Pancreas (tissue), 10 donors: ENCODE measurements at regions not wholly inside any gene's neighbourhood (a gene's known extent, or its start where the extent isn't known, plus 50 kb on each side); places are given as distances from the start of the nearest gene placed in this dataset.

ENCODE experiments used
- ATAC-seq, 4 donors: fragments of 200-7000 bp; cut with Tn5 transposase; one replicate each; pipeline versions ENCODE4 v1.8.0 to v1.9.1; 2020; ENCODE audit warnings: mild to moderate bottlenecking in 4 of 4, moderate library complexity in 4 of 4
- DNase-seq, 6 donors: peaks; one replicate each; pipeline ENCODE4 v3.0.0-alpha.2; 2020
- FAIRE-seq: peaks from 2 replicates; lab custom pipeline; 2012; peaks lifted over from hg19 to GRCh38; lab: Jason Lieb, UNC
- H3K27ac ChIP-seq, 4 donors: fragments of 200-600 bp; sonication (generic); 1 replicate in 3 of 4; 2 replicates in 1 of 4; pipeline versions ENCODE4 v1.5.0 to v1.8.0; 2020
- H3K27me3 ChIP-seq, 4 donors: fragments of 200-600 bp; one replicate each; pipeline ENCODE4 v1.8.0; 2021
- H3K36me3 ChIP-seq, 3 donors: fragments of 200-600 bp; sonication (generic) in 1 of 3; one replicate each; pipeline versions ENCODE4 v1.5.0 to v1.8.0; 2020 to 2021
- H3K4me1 ChIP-seq, 3 donors: fragments of 200-600 bp; one replicate each; pipeline ENCODE4 v1.8.0; 2021
- H3K4me3 ChIP-seq, 4 donors: fragments of 200-600 bp; sonication (generic) in 2 of 4; one replicate each; pipeline versions ENCODE4 v1.5.0 to v1.8.0; 2020 to 2021
- H3K9me3 ChIP-seq, 4 donors: fragments of 200-600 bp; one replicate each; pipeline ENCODE4 v1.8.0; 2021
- WGBS, 2 donors: extraction: QIAGEN DNeasy Blood & Tissue Kit; methylation state at CpG; one replicate each; pipeline ENCODE4 v1.1.7; 2013; 5-methylcytosine and 5-hydroxymethylcytosine counted together
- intact Hi-C, 3 donors: fragments of 100-400 bp; cut with DNase I; formaldehyde crosslinking; loops; one replicate each; pipeline versions ENCODE4 v1.11.1 to v1.14.2; 2022
- TF ChIP-seq, protein P1 (sequence below), 4 donors: fragments of 200-600 bp; sonication (generic) in 3 of 4; IDR thresholded peaks; one replicate each; pipeline versions ENCODE4 v1.5.0 to v1.8.0; 2021; ENCODE audit warnings: antibody characterized with exemption in 4 of 4
- donor health status: healthy with polysubstance abuse.
- donor health status: DM: no; HTN: no; CAD: no; lungs with moderate emphysema.
- donor health status: DM: no; HTN: no; CAD: no.
- donor health status: control.
- donor health status: control.
- donor health status: Bipolar disorder and iron deficiency.
- donor health status: DM: yes; HTN: yes; CAD: no.
- donor health status: DM: no; HTN: no; CAD: no.
- donor health status: DM: no; HTN: no; CAD: no.
- donor health status: DM: yes; HTN: yes; CAD: no.

DNA sequence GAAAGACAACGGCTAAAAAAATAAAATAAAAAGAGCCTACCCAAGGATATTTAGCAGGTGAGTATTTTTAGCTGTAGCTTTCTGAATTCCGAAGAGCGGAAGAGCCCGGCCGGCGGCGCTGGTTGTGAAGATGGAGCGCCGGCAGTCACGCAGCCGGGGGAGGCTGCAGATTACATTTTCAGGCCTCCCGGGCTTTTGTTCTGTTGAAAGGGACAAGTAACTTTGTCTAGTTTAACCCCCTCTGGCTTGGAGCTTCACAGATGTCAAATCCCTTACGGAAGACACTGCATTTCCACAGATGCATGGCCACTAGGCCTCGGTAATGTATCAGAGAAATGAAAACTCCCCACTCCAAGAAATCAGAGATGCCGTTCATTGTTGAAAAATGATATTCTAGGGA is 497.6 kb upstream of the MKI67 start:
- no peak overlapping the region for H3K4me3 ChIP-seq
- no peaks in the 10 kb centered on the region for H3K4me1 ChIP-seq
- DNase-seq (no peak), FAIRE-seq (no peak), ATAC-seq (no peak)
- no peaks in the 10 kb centered on the region for H3K27me3 ChIP-seq
- H3K27ac ChIP-seq: no peak overlapping the region
- H3K36me3 ChIP-seq: no peaks in the 10 kb centered on the region
- H3K9me3 ChIP-seq: no peaks in the 10 kb centered on the region
- intact Hi-C loops: no loop called here
- TF ChIP-seq, protein P1, sequence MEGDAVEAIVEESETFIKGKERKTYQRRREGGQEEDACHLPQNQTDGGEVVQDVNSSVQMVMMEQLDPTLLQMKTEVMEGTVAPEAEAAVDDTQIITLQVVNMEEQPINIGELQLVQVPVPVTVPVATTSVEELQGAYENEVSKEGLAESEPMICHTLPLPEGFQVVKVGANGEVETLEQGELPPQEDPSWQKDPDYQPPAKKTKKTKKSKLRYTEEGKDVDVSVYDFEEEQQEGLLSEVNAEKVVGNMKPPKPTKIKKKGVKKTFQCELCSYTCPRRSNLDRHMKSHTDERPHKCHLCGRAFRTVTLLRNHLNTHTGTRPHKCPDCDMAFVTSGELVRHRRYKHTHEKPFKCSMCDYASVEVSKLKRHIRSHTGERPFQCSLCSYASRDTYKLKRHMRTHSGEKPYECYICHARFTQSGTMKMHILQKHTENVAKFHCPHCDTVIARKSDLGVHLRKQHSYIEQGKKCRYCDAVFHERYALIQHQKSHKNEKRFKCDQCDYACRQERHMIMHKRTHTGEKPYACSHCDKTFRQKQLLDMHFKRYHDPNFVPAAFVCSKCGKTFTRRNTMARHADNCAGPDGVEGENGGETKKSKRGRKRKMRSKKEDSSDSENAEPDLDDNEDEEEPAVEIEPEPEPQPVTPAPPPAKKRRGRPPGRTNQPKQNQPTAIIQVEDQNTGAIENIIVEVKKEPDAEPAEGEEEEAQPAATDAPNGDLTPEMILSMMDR (IDR thresholded peaks at IDR 0.05): no peak
- 84 to 91% methylated on average over 15 of the region's 15 CpGs for WGBS, 2 donors

DNA sequence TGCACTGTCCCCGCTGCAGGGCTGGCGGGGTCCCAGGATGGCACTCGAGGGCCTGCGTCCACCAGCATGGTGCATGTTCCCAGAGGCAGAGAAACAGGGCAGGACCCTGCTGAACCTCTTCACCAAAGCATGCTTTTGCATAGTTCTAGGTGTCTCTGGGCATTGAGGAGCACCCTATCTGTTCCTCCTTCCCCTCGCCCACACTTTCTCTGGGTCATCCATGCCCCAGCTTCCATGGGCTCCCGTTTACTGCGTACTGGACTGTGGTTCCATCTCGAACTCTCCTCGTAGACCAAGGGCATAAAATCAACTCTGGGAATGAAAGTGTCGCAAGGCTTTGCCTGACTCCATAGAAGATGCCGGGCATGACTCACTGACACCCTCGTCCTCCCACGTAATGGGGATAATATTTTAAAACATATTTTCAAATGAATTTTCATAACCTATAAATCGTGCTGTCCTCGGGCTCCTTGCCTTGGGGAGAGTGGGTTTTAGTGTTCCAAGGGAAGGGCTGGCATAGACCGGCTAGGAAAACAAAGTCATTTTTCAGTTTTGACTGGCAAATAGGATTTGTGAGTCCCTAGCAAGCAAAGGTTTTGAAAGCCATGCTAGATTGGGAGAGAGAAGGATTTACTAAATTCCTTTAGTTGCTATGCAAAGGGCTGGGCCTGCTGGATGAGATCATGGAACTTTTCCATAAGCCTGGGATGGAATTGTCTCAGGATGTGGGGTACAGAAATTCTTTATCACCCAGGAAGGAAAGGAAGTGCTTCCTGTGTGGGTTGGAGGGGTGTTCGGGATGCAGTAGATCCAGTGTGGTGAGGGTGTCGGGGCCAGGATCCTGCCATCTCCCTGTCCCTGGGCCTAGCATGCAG is 498.7 kb upstream of the MKI67 start:
- ATAC-seq (no peak), DNase-seq (no peak), FAIRE-seq (no peak)
- intact Hi-C loops: no loop called here
- Histone ChIP-seq H3K36me3 (no peaks in the 10 kb centered on the region), H3K4me1 (no peaks in the 10 kb centered on the region), H3K9me3 (no peaks in the 10 kb centered on the region), H3K27me3 (no peaks in the 10 kb centered on the region), H3K4me3 (no peak overlapping the region), H3K27ac (no peak overlapping the region)
- TF ChIP-seq, protein P1 (IDR thresholded peaks at IDR 0.05): no peak
- 78 to 90% methylated on average over 18 of the region's 18 CpGs for WGBS, 2 donors

DNA sequence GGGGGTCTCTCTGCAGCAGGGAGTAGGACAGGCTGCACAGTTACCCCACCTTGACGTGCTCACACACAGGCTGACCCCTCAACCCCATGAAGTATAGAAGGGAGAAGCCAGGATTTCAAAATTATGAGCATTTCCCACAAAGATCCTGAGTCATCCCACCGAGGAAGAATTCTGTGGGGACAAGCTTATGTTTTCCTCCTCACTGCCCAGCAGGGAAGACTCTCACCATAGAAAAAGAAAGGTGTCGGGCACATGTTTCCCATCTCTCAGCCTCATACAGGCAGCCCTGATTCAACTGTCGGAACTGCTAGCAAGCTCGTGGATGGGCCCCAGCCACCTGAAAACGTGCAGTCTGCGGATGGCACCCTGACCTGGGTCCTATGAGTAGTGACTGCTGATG is 499.7 kb upstream of the MKI67 start:
- FAIRE-seq (no peak), DNase-seq (no peak), ATAC-seq (no peak)
- TF ChIP-seq, protein P1 (IDR thresholded peaks at IDR 0.05): no peak
- Histone ChIP-seq H3K27me3 (peaks cover 0 to 3% (median 0%) of the 10 kb centered on the region in 4 donors), H3K4me3 (no peak overlapping the region), H3K9me3 (no peaks in the 10 kb centered on the region), H3K4me1 (no peaks in the 10 kb centered on the region), H3K27ac (no peak overlapping the region), H3K36me3 (no peaks in the 10 kb centered on the region)
- 79 to 92% methylated on average over 7 of the region's 7 CpGs for WGBS, 2 donors
- intact Hi-C loops: no loop called here

DNA sequence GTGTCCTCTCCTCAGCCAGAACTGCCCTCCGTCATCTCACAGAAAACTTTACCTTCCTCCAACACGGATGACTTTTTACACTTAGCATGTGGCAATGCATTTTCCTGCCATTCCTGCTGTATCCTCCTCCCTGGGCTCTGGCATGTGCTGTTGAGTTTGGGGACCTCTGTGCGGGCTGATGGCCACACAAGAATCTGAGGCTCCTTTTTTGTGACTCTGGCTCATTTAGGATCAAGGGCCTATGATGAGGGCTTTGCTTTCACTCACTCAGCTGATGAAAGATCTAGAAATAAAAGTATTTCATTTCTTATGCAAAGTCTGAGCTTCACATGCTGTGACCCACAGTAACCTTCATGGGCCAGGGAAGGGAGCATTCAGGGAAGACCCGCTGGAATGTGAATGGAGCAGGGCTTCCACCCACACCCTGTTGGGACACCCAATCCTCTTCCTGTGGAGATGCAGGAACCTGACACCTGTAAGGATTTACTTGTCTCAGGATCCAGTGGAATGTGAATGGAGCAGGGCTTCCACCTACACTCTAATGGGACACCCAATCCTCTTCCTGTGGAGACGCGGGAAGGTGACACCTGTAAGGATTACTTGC is 500.3 kb upstream of the MKI67 start:
- intact Hi-C loops: no loop called here
- no peak for FAIRE-seq
- ATAC-seq: no peak
- H3K4me3 ChIP-seq: no peak overlapping the region
- H3K4me1 ChIP-seq: no peaks in the 10 kb centered on the region
- no peak for DNase-seq
- H3K27me3 ChIP-seq: peaks cover 0 to 9% (median 0%) of the 10 kb centered on the region in 4 donors
- 79 to 85% methylated on average over 6 of the region's 6 CpGs for WGBS, 2 donors
- no peaks in the 10 kb centered on the region for H3K9me3 ChIP-seq
- TF ChIP-seq, protein P1 (IDR thresholded peaks at IDR 0.05): no peak
- H3K36me3 ChIP-seq: no peaks in the 10 kb centered on the region
- no peak overlapping the region for H3K27ac ChIP-seq

DNA sequence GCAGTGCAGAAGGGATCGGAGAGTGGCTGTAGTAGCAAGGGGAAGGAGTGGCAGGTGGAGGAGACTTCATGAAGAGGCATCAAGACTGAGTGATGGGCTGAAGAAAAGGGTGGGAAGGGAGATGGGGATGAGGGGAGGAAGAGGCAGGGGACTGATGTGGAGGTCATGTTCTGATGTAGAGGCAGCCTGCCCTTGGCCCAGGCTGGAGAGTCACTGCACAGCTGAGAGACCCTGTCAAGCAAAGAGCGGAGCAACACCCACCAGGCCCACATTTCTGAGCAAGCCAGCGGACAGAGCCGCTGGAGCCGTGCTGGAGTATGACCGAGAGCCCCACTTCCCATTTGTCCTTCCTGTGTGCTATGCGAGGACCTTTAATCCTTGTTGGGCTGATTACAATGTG is 501.6 kb upstream of the MKI67 start:
- no peaks in the 10 kb centered on the region for H3K9me3 ChIP-seq
- FAIRE-seq (no peak), DNase-seq (no peak), ATAC-seq (no peak)
- intact Hi-C loops: no loop called here
- H3K4me3 ChIP-seq: no peak overlapping the region
- H3K4me1 ChIP-seq: no peaks in the 10 kb centered on the region
- H3K27me3 ChIP-seq: peaks cover 0 to 14% (median 0%) of the 10 kb centered on the region in 4 donors
- TF ChIP-seq, protein P1 (IDR thresholded peaks at IDR 0.05): no peak
- 91% methylated on average over 7 of the region's 7 CpGs for WGBS, 2 donors
- no peaks in the 10 kb centered on the region for H3K36me3 ChIP-seq
- no peak overlapping the region for H3K27ac ChIP-seq
